T-cell (primary cell): ENCODE measurements at regions not wholly inside any gene's neighbourhood (a gene's known extent, or its start where the extent isn't known, plus 50 kb on each side); places are given as distances from the start of the nearest gene placed in this dataset.

Experiments
- ATAC-seq, 4 experiments: fragments of 200-7000 bp in 3 of 4; fragments of 150-1000 bp in 1 of 4; cut with Tn5 transposase; replicated peaks in 1 of 4; 1 replicate in 3 of 4; 2 replicates in 1 of 4; pipeline ENCODE4 v1.10.0; 2021; ENCODE audit warnings: moderate library complexity in 3 of 4, mild to moderate bottlenecking in 2 of 4, moderate number of reproducible peaks in 1 of 4
- CTCF ChIA-PET, 2 donors: fragments of 300-600 bp; sonication (Branson Sonifier 250); formaldehyde crosslinking; loops; one replicate each; lab custom pipeline; 2022; ENCODE audit warnings: antibody characterized with exemption in 2 of 2; lab: Charles Lee
- POLR2A ChIA-PET, 2 donors: fragments of 300-600 bp; sonication (Branson Sonifier 250); formaldehyde crosslinking; loops; one replicate each; lab custom pipeline; 2022; ENCODE audit warnings: antibody characterized with exemption in 2 of 2; lab: Charles Lee
- DNase-seq, 35 experiments: peaks; one replicate each; pipeline versions ENCODE4 v3.0.0 to v3.0.0-alpha.2; 2013 to 2023
- H3K27ac ChIP-seq: one replicate; pipeline ENCODE4 v1.5.1; 2013; ENCODE audit warnings: low read length
- H3K27me3 ChIP-seq, 2 experiments: replicated peaks in 1 of 2; 1 replicate in 1 of 2; 2 replicates in 1 of 2; pipeline versions ENCODE4 v1.6.1 to v1.7.0; 2013; ENCODE audit warnings: low read length in 1 of 2, mixed read lengths in 1 of 2; ENCODE audit not compliant: control insufficient read depth in 2 of 2, insufficient read depth in 2 of 2; ENCODE audit errors: extremely low read depth in 1 of 2
- H3K36me3 ChIP-seq, 2 donors: 1 replicate in 1 of 2; 2 replicates in 1 of 2; pipeline versions ENCODE4 v1.6.1 to v1.7.0; 2013; ENCODE audit warnings: low read length in 1 of 2; ENCODE audit not compliant: control insufficient read depth in 2 of 2, insufficient read depth in 1 of 2; ENCODE audit errors: extremely low read depth in 1 of 2
- H3K4me1 ChIP-seq, 2 experiments: 1 replicate in 1 of 2; 2 replicates in 1 of 2; pipeline versions ENCODE4 v1.6.1 to v1.7.0; 2013; ENCODE audit warnings: low read length in 2 of 2, mixed read lengths in 1 of 2; ENCODE audit not compliant: insufficient read depth in 2 of 2, control insufficient read depth in 1 of 2; ENCODE audit errors: extremely low read depth in 1 of 2
- H3K4me3 ChIP-seq, 2 donors: 1 replicate in 1 of 2; 2 replicates in 1 of 2; pipeline versions ENCODE4 v1.5.1 to v1.7.0; 2013; ENCODE audit warnings: mild to moderate bottlenecking in 2 of 2, low read length in 1 of 2, moderate library complexity in 1 of 2; ENCODE audit not compliant: control insufficient read depth in 1 of 2; ENCODE audit errors: extremely low read depth in 1 of 2
- H3K9me3 ChIP-seq: 2 replicates; pipeline ENCODE4 v1.7.0; 2013
- H3K27ac Mint-ChIP-seq, 2 donors: one replicate each; pipeline ENCODE4 v1.8.0; 2020 to 2021; ENCODE audit warnings: mild to moderate bottlenecking in 2 of 2, mixed read lengths in 2 of 2
- H3K27me3 Mint-ChIP-seq, 2 donors: one replicate each; pipeline ENCODE4 v1.8.0; 2021 to 2022; ENCODE audit warnings: mixed read lengths in 2 of 2
- H3K36me3 Mint-ChIP-seq: one replicate; pipeline ENCODE4 v1.8.0; 2021; ENCODE audit warnings: mixed read lengths
- H3K4me1 Mint-ChIP-seq, 3 donors: one replicate each; pipeline ENCODE4 v1.8.0; 2020 to 2022; ENCODE audit warnings: mixed read lengths in 3 of 3, mild to moderate bottlenecking in 1 of 3
- H3K4me3 Mint-ChIP-seq, 3 donors: one replicate each; pipeline ENCODE4 v1.8.0; 2020 to 2022; ENCODE audit warnings: mild to moderate bottlenecking in 3 of 3, mixed read lengths in 3 of 3, moderate library complexity in 3 of 3
- H3K9me3 Mint-ChIP-seq, 3 donors: one replicate each; pipeline ENCODE4 v1.8.0; 2020 to 2022; ENCODE audit warnings: mixed read lengths in 3 of 3
- WGBS: methylation state at CpG from one replicate; pipeline ENCODE4 v1.1.5; 2013; ENCODE audit warnings: missing lambda C conversion rate; ENCODE audit not compliant: insufficient coverage; 5-methylcytosine and 5-hydroxymethylcytosine counted together

DNA sequence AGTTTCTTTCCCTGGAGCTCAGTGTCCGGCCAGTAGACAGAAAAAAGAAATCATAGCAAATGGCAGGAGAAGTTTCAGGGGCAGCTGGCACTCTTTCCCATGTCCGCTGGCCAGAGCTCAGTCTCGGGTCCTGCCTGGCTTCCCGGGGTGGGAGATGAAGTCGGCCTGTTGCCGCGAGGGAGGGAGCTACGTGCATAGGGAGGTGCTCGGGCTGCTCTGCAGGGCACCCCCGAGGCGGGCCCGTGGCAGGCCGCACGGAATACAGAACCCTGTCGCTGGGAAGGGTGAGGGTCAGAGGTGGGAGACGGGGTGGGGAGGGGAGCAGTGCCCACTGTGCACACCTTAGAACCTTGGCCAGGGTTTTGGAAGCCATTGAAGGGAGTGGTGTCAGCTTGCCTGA is 78.3 kb upstream of the FOXF1 start:
- Mint-ChIP-seq H3K4me3 (no peak overlapping the region), H3K36me3 (no peaks in the 10 kb centered on the region), H3K9me3 (no peaks in the 10 kb centered on the region), H3K27me3 (peaks cover 2 to 5% of the 10 kb centered on the region in 2 donors), H3K4me1 (no peaks in the 10 kb centered on the region), H3K27ac (no peak overlapping the region)
- no peaks in the 10 kb centered on the region for H3K4me1 ChIP-seq
- H3K27me3 ChIP-seq: peaks cover 0 to 14% of the 10 kb centered on the region in 2 experiments
- H3K36me3 ChIP-seq: no peaks in the 10 kb centered on the region
- DNase-seq (no peak), ATAC-seq (no peak)
- no peak overlapping the region for H3K27ac ChIP-seq
- no peak overlapping the region for H3K4me3 ChIP-seq
- CTCF ChIA-PET: no interaction called here
- 89% methylated on average over 16 of the region's 16 CpGs for WGBS
- no peaks in the 10 kb centered on the region for H3K9me3 ChIP-seq
- POLR2A ChIA-PET: no interaction called here

DNA sequence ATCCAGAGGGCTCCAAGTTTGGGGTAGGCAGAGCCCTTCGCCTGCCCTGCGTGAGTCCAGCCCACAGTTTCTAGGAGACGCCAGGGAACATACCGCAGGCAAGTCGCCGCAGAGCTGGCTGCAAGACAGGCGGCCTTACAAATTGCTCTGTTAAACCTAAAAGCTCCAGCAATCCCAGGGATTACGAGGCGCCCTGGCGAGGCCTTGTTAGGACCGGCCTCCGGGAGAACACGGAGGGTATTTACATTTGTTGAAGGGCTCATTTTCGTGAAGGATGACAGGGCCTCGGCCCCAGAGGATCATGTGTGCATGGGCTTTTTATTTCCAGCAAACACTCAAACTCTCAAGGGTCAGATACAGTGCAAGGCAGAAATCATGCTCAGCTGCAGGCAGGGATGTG is 77.6 kb upstream of the FOXF1 start:
- DNase-seq: no peak
- H3K9me3 ChIP-seq: no peaks in the 10 kb centered on the region
- WGBS: 84% methylated on average over 10 of the region's 15 CpGs
- H3K27ac Mint-ChIP-seq: no peak overlapping the region
- no peak overlapping the region for H3K4me3 ChIP-seq
- no peaks in the 10 kb centered on the region for H3K9me3 Mint-ChIP-seq
- H3K4me1 ChIP-seq: no peaks in the 10 kb centered on the region
- peaks cover 0 to 14% of the 10 kb centered on the region in 2 experiments for H3K27me3 ChIP-seq
- peaks cover 4 to 7% of the 10 kb centered on the region in 2 donors for H3K27me3 Mint-ChIP-seq
- H3K4me3 Mint-ChIP-seq: no peak overlapping the region
- CTCF ChIA-PET: no interaction called here
- ATAC-seq: no peak
- no peaks in the 10 kb centered on the region for H3K36me3 ChIP-seq
- no peaks in the 10 kb centered on the region for H3K4me1 Mint-ChIP-seq
- H3K27ac ChIP-seq: no peak overlapping the region
- POLR2A ChIA-PET: no interaction called here
- no peaks in the 10 kb centered on the region for H3K36me3 Mint-ChIP-seq

DNA sequence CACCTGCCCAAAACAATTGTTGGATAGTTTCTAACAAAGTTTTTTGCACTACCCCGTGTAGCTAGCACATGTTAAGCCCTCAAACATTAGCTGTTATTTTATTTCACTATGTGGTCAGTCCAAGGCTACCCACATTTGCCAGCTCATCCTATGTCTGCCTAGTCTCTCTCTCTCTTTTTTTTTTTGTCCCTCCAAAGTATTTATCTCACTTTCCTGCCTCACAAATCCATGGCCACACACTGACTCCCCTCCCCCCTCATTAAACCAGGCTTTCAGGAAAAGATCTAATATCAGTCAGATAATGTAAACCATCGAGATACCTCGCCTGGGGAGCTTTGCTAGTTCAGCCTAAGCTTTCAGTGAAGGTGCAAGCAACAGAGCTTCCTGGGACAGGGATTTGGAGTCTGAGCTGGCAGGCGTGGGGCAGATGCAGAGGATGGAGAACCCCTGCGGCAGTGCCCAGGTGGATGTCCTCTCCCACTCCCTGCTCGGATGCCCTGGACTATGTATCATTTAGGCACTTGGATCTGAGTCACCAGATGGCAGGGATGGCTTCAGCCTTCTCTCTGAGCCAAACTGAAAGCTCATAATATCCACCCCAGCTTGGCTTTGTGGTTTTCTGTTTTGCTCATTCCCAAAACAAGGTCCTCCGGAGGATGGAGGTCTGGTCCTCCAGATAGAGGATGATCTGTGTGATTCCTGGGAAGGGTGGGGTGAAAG is 73.7 kb upstream of the FOXF1 start:
- no peak overlapping the region for H3K27ac Mint-ChIP-seq
- WGBS: 52% methylated on average over 6 of the region's 7 CpGs
- Histone ChIP-seq H3K27me3 (peaks cover 0 to 16% of the 10 kb centered on the region in 2 experiments), H3K4me3 (no peak overlapping the region), H3K4me1 (no peaks in the 10 kb centered on the region), H3K27ac (no peak overlapping the region), H3K9me3 (no peaks in the 10 kb centered on the region), H3K36me3 (no peaks in the 10 kb centered on the region)
- no peak for DNase-seq
- H3K9me3 Mint-ChIP-seq: no peaks in the 10 kb centered on the region
- H3K4me1 Mint-ChIP-seq: no peaks in the 10 kb centered on the region
- ATAC-seq: no peak
- CTCF ChIA-PET: no interaction called here
- H3K4me3 Mint-ChIP-seq: no peak overlapping the region
- no peaks in the 10 kb centered on the region for H3K36me3 Mint-ChIP-seq
- H3K27me3 Mint-ChIP-seq: peaks cover 4 to 7% of the 10 kb centered on the region in 2 donors
- POLR2A ChIA-PET: no interaction called here

DNA sequence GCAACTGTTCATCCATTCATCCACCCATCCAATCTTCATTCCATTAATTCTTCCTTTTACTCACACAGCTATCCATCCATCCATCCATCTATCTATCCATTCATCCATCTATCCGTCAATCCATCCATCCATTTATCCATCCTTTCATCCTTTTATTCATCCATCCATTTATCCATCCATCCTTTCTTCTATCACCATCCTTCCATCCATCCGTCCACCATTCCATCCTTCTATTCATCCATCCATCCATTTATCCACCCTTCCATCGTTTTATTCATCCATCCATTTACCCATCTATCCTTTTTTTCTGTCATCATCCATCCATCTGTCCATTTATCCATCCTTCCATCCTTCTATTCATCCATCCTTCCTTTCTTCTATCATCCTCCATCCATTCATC is 73.0 kb upstream of the FOXF1 start:
- no peak overlapping the region for H3K4me3 Mint-ChIP-seq
- H3K9me3 ChIP-seq: no peaks in the 10 kb centered on the region
- no peak overlapping the region for H3K27ac ChIP-seq
- DNase-seq (no peak), ATAC-seq (no peak)
- no peaks in the 10 kb centered on the region for H3K36me3 Mint-ChIP-seq
- ChIA-PET POLR2A (no interaction called here), CTCF (no interaction called here)
- peaks cover 0 to 18% of the 10 kb centered on the region in 2 experiments for H3K27me3 ChIP-seq
- WGBS: 72% methylated on average over 3 of the region's 3 CpGs
- H3K4me3 ChIP-seq: no peak overlapping the region
- no peaks in the 10 kb centered on the region for H3K4me1 Mint-ChIP-seq
- no peaks in the 10 kb centered on the region for H3K9me3 Mint-ChIP-seq
- peaks cover 4 to 7% of the 10 kb centered on the region in 2 donors for H3K27me3 Mint-ChIP-seq
- H3K4me1 ChIP-seq: no peaks in the 10 kb centered on the region
- H3K27ac Mint-ChIP-seq: no peak overlapping the region
- H3K36me3 ChIP-seq: no peaks in the 10 kb centered on the region

DNA sequence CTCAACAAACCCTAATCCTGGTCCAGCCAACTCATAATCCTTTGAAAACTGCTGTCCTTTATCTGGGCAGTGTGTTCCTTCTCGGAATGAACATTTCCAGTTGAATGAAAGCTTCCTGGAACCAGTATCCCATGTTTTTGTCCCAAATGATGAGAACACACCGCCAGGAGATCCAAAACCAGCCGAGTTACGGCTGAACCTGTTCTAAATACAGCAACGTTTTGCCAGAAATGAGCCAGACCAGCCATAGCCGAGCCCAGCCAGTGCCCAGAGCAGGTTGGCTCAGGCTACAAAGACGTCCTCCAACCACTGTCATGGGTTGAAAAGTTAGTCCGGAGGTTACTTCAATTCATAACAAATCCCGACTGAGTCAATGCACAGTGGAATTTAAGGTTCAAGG is 67.6 kb upstream of the FOXF1 start:
- WGBS: 75% methylated on average over 5 of the region's 9 CpGs
- ATAC-seq: no peak

DNA sequence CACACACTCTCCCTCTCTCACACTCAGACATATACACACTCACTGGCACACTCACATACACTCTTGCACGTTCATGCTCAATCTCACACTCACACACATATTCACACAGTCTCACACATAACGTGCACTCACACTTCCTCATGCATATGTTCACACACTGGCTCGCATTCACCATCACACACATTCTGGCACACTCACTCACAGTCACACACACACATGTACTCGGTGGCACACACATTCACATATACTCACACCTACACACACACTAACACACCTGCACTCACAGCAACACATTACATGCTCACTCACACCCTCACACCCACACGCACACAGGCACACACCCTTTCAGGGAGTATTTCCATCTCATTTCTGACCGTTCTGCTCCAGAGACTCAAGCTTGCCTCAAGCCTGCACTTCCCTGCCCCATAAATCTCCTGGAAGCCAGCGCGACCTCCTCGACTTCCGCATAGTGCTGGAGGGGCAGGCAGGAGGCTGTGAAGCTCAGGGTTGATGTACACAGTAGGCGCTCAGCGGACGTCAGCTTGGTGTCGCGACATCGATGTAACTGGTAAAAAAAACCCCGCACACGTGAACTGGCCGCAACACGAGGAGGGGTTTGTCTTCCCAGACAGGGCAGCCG is 66.7 kb upstream of the FOXF1 start:
- DNase-seq (no peak), ATAC-seq (no peak)
- H3K36me3 Mint-ChIP-seq: no peaks in the 10 kb centered on the region
- peaks cover 0 to 47% of the 10 kb centered on the region in 2 experiments for H3K27me3 ChIP-seq
- ChIA-PET CTCF (no interaction called here), POLR2A (no interaction called here)
- no peaks in the 10 kb centered on the region for H3K36me3 ChIP-seq
- H3K27me3 Mint-ChIP-seq: peaks cover 6 to 15% of the 10 kb centered on the region in 2 donors
- H3K27ac Mint-ChIP-seq: no peak overlapping the region
- no peak overlapping the region for H3K4me3 Mint-ChIP-seq
- H3K4me1 Mint-ChIP-seq: no peaks in the 10 kb centered on the region
- peaks cover 1 to 9% of the 10 kb centered on the region in 2 experiments for H3K4me1 ChIP-seq
- 31% methylated on average over 15 of the region's 21 CpGs for WGBS
- H3K4me3 ChIP-seq: no peak overlapping the region
- no peak overlapping the region for H3K27ac ChIP-seq
- H3K9me3 Mint-ChIP-seq: no peaks in the 10 kb centered on the region
- no peaks in the 10 kb centered on the region for H3K9me3 ChIP-seq

More for the DNA sequence above, 67.6 kb upstream of the FOXF1 start:
- no peaks in the 10 kb centered on the region for H3K9me3 Mint-ChIP-seq
- no peak for DNase-seq
- Histone ChIP-seq H3K36me3 (no peaks in the 10 kb centered on the region), H3K4me3 (no peak overlapping the region), H3K9me3 (no peaks in the 10 kb centered on the region), H3K27ac (no peak overlapping the region), H3K4me1 (peaks cover 0 to 8% of the 10 kb centered on the region in 2 experiments), H3K27me3 (peaks cover 0 to 47% of the 10 kb centered on the region in 2 experiments)
- peaks cover 6 to 15% of the 10 kb centered on the region in 2 donors for H3K27me3 Mint-ChIP-seq
- H3K27ac Mint-ChIP-seq: no peak overlapping the region
- CTCF ChIA-PET: no interaction called here
- POLR2A ChIA-PET: no interaction called here
- no peaks in the 10 kb centered on the region for H3K4me1 Mint-ChIP-seq
- H3K4me3 Mint-ChIP-seq: no peak overlapping the region
- no peaks in the 10 kb centered on the region for H3K36me3 Mint-ChIP-seq
